ES-I3 (cell line): ENCODE measurements at regions not wholly inside any gene's neighbourhood (a gene's known extent, or its start where the extent isn't known, plus 50 kb on each side); places are given as distances from the start of the nearest gene placed in this dataset.

Experiments used
- H3K36me3 ChIP-seq: 2 replicates; pipeline ENCODE4 v1.6.1; 2013; ENCODE audit warnings: mild to moderate bottlenecking, low read length, control low read depth, moderate library complexity; ENCODE audit not compliant: insufficient read depth
- H3K4me1 ChIP-seq: 2 replicates; pipeline ENCODE4 v1.6.1; 2013; ENCODE audit warnings: mild to moderate bottlenecking, control low read depth, low read length; ENCODE audit not compliant: insufficient read depth
- H3K9ac ChIP-seq: 2 replicates; pipeline ENCODE4 v1.6.1; 2013; ENCODE audit warnings: low read depth, mild to moderate bottlenecking, low read length, moderate library complexity
- H3K9me3 ChIP-seq: 2 replicates; pipeline ENCODE4 v1.6.1; 2013; ENCODE audit warnings: mild to moderate bottlenecking, low read length, moderate library complexity; ENCODE audit not compliant: control insufficient read depth, insufficient read depth

DNA sequence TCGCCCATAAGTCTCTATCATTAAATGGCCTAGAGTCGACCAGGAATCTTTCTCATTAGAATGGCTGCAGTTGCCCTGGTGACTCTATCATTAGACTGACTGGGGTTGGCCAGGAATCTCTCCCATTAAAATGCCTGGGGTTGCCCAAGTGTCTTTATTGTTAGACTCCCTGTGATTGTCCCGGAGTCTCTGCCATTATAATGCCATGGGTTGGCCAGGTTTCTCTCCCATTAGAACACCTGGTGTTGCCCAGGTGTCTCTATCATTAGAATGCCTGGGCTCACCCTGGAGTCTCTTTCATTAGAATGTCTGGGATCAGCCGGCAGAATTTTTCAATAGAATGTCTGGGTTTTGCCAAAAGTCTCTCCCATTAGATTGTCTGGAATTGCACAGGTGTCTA is 1459.3 kb downstream of the UQCRFS1 start:
- no peak overlapping the region for H3K9ac ChIP-seq
- H3K36me3 ChIP-seq, result no peaks in the 10 kb centered on the region

DNA sequence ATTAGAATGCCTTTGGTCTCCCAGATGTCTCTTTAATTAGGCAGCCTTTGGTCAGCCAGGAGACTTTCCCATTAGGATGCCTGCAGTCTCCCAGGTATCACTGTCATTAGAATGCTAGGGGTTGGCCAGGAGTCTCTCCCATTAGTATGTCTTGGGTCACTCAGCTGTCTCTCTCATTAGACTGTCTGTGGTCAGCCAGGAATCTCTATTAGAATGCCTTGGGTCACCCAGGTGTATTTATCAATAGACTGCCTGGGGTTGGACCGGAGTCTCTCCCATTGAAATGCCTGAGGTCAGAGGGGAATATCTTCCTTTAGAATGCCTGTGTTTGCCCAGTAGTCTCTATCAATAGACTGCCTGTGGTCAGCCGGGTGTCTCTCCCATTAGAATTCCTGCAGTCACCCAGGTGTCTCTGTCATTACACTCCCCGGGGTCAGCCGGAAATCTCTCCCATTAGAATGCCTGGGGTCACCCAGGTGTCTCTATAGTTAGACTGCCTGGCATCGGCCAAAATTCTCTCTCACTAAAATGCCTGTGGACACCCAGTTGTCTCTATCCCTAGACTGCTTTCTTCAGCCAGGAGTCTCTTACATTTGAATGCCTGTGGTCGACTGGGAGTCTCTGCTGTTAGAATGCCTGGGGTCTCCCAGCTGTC is 1460.3 kb downstream of the UQCRFS1 start:
- no peaks in the 10 kb centered on the region for H3K36me3 ChIP-seq
- no peaks in the 10 kb centered on the region for H3K4me1 ChIP-seq
- H3K9ac ChIP-seq, result no peak overlapping the region
- no peaks in the 10 kb centered on the region for H3K9me3 ChIP-seq

More for the DNA sequence above, 1459.3 kb downstream of the UQCRFS1 start:
- no peaks in the 10 kb centered on the region for H3K9me3 ChIP-seq
- no peaks in the 10 kb centered on the region for H3K4me1 ChIP-seq

DNA sequence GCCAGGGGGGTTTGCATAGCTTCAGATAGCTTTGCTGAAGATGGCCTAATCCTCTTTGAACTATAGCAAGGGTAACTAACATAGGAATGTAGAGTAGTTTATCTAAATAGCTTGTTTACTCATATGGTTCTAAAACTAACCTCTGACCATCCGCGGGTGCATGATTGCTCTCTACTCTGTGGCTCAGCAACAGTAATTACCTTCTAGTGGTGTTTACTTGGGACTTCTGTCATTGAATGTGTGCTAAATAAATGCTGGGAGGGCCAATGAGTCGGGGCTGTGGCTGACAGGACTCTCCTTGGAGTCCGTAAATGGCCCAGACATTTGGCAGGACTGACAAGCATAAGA is 1461.9 kb downstream of the UQCRFS1 start:
- Histone ChIP-seq H3K9ac (no peak overlapping the region), H3K4me1 (no peaks in the 10 kb centered on the region), H3K36me3 (no peaks in the 10 kb centered on the region), H3K9me3 (no peaks in the 10 kb centered on the region)

DNA sequence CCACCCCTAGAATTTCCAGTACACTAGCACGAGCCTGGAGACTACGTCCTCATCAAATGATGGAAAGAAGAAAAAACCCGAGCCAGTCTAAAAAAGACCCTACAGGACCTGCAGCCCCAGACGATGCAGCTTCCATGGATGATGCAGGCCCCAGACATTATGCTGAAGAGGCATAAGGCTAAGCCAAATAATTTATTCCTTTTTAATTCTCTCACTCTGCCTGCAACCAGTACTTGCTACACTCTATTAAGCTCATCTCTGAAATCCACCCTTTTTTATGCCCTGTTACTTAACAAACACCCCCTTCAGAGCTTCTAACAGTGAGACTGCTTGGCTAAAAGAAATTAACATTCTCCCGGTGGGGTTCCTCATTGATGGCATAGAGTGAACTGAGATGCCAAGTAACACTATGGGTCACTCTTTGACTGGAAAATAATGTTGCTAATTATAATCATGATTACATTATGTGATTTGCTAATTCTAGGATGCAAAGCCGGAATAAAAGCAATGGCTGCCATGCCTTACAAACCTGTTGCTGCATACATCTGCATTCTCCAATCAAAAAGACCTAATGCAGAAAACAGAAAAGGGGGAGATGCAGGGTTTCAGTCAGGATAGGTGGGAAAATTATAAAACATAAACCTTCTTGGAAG is 1462.4 kb downstream of the UQCRFS1 start:
- Histone ChIP-seq H3K36me3 (no peaks in the 10 kb centered on the region), H3K9ac (no peak overlapping the region), H3K4me1 (no peaks in the 10 kb centered on the region), H3K9me3 (no peaks in the 10 kb centered on the region)

DNA sequence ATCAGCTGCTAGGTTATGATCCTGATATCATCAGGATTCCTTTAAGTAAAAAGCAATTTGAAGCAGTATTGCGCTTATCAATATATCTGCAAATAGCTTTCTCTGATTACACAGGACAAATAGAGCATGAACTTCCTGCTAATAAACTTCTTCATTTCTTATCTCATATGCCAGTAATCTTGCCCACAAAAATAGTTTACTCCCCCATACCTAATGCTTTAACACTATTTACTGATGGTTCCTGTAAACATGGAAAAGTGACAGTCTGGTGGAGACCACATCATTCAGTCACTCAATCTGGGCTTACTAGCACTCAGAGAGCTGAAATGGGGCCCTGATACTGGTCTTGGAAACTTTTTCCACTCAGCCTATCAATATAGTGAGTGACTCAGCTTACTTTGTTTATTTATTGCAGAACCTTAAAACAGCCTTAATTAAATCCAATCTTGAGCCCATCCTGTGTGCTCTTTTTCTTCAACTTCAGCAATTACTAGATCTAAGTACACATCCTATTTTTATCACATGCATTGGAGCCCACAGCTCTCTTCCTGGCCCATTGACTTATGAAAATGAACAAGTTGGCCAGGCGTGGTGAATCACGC is 1464.3 kb downstream of the UQCRFS1 start:
- Histone ChIP-seq H3K36me3 (no peaks in the 10 kb centered on the region), H3K4me1 (no peaks in the 10 kb centered on the region), H3K9me3 (no peaks in the 10 kb centered on the region)

DNA sequence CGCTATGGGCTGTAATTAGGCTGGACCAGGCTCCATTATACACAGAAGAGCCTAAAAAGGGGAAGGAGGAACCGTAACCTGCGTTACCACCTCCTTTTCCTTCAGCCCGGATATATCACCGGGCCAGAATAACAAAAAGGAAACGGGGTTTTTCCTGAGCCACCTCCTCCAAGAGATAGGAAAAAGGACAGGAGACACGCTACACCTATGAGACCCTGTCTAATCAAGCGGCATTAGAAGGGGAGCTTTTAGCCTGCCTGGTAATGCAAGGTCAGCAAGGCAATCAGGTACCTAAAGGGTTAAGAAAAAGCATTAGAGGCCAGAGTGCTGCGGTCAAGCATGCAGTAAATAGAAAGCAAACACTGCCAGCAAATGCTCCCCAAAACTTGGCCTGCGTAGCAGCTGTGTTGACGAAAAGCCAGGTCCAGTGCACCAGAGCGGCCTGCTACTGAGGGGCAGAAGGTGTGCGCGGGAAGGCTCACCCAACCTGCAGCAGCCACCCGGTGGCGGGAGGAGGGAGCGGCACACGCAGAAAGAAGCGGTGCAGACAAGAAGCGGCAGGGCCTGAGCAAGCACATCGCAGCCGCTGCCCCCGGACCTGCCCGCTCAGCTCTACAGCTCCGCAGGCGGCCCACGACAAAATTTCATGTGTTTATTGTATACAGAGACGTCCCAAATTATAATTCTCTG is 1466.1 kb downstream of the UQCRFS1 start:
- Histone ChIP-seq H3K36me3 (no peaks in the 10 kb centered on the region), H3K9ac (0 out of 2 replicates have a peak overlapping the region, but pooled peaks have one; percentile 3), H3K9me3 (no peaks in the 10 kb centered on the region), H3K4me1 (no peaks in the 10 kb centered on the region)

More for the DNA sequence above, 1464.3 kb downstream of the UQCRFS1 start:
- H3K9ac ChIP-seq, result no peak overlapping the region

DNA sequence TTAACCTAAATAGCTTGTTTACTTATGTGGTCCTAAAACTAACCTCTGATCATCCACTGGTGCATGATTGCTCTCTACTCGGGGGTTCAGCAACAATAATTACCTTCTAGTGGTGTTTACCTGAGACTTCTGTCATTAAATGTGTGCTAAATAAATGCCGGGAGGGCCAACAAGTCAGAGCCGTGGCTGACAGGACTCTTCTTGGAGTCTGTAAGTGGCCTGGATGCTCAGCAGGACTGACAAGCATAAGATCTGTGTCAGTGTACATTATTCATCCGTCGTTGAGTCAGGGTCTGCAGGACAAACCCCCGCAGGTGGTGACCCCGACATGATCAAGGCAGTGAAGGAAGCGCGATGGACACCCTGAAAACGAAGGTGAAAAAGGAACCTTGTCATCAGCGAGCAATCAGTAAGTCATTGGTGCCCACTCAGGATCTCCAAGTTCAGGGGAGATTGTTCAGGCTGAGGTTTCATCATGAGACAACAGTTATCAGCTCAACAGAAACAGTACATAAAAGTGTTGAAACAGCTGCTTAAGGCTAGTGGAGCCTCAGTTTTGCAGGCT is 1466.9 kb downstream of the UQCRFS1 start:
- Histone ChIP-seq H3K9ac (no peak overlapping the region), H3K9me3 (no peaks in the 10 kb centered on the region), H3K4me1 (no peaks in the 10 kb centered on the region), H3K36me3 (no peaks in the 10 kb centered on the region)

DNA sequence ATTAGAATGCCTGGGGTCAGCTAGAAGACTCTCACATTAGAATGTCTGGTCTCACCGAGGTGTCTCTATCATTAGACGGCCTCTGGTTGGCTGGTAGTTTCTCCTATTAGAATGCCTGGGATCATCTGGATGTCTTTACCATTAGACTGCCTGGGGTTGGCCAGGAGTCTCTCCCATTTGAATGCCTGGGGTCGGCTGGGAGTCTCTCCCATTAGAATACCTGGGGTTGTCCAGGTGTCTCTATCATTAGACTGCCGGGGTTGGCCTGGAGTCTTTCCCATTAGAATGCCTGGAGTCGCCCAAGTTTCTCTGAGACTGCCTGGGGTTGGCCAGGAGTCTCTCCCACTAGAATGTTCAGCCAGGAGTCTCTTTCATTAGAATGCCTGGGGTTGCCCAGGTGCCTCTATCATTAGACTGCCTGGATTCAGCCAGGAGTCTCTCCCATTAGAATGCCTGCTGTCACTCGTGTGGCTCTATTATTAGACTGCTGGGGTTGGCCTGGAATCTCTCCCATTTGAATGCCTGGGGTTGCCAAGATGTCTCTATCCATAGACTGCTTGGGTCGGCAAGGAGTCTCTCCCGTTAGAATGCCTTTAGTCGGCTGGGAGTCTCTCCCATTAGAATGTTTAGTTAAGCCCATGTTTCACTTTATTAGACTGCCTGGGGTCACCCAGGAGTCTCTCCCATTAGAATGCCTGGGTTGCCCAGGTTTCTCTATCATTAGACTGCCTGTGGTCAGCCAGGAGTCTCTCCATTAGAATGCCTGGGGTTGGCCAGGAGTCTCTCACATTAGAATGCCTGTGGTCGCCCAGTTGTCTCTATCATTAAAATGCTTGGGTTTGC is 1467.8 kb downstream of the UQCRFS1 start:
- H3K4me1 ChIP-seq, result no peaks in the 10 kb centered on the region
- no peaks in the 10 kb centered on the region for H3K36me3 ChIP-seq
- no peak overlapping the region for H3K9ac ChIP-seq
- no peaks in the 10 kb centered on the region for H3K9me3 ChIP-seq

DNA sequence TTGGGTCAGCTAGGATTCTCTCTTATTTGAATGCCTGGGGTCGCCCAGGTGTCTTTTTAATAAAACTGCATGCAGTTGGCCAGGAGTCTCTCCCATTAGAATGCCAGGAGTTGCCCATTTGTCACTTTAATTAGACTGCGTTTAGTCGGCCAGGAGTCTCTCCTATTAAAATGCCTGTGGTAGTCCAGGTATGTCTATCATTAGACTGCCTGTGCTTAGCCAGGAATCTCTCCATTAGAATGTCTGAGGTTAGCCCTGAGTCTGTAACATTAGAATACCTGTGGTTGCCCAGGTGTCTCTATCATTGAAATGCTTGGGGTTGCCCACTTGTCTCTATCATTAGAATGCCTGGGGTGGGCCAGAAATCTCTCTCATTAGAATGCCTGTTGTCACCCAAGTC is 1470.9 kb downstream of the UQCRFS1 start:
- H3K9me3 ChIP-seq, result no peaks in the 10 kb centered on the region
- H3K36me3 ChIP-seq, result no peaks in the 10 kb centered on the region
- H3K4me1 ChIP-seq, result no peaks in the 10 kb centered on the region
- H3K9ac ChIP-seq, result no peak overlapping the region

DNA sequence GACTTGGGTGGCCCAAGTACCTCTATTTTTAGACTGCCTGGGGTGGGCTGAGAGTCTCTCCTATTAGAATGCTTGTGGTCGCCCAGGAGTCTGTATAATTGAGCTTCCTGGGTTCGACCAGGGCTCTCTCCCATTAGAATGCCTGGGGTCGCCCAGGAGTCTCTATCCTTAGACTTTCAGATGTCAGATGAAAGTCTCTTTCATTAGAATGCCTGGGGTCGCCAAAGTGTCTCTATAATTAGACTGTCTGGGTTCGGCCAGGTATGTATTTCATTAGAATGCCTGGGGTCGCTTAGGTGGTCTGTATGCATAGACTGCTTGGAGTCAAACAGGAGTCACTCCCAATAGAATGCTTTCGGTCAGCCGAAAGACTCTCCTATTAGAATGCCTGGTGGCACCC is 1471.7 kb downstream of the UQCRFS1 start:
- H3K36me3 ChIP-seq, result no peaks in the 10 kb centered on the region
- H3K4me1 ChIP-seq, result no peaks in the 10 kb centered on the region
- no peak overlapping the region for H3K9ac ChIP-seq
- H3K9me3 ChIP-seq, result no peaks in the 10 kb centered on the region

DNA sequence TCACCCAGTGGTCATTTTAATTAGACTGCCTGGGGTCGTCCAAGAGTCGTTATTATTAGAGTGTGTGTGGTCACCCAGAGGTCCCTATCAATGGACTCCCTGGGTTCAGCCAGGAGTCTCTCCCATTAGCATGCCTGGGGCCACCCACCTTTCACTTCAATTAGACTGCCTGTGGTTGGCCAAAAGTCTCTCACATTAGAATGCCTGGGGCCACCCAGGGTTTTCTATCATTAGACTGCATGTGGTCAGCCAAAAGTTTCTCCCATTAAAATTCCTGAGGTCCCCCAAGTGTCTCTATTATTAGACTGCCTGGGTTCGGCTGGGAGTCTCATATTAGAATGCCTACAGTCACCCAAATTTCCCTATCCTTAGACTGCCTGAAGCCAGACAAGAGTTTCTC is 1472.6 kb downstream of the UQCRFS1 start:
- Histone ChIP-seq H3K36me3 (no peaks in the 10 kb centered on the region), H3K9ac (no peak overlapping the region), H3K9me3 (no peaks in the 10 kb centered on the region), H3K4me1 (no peaks in the 10 kb centered on the region)

DNA sequence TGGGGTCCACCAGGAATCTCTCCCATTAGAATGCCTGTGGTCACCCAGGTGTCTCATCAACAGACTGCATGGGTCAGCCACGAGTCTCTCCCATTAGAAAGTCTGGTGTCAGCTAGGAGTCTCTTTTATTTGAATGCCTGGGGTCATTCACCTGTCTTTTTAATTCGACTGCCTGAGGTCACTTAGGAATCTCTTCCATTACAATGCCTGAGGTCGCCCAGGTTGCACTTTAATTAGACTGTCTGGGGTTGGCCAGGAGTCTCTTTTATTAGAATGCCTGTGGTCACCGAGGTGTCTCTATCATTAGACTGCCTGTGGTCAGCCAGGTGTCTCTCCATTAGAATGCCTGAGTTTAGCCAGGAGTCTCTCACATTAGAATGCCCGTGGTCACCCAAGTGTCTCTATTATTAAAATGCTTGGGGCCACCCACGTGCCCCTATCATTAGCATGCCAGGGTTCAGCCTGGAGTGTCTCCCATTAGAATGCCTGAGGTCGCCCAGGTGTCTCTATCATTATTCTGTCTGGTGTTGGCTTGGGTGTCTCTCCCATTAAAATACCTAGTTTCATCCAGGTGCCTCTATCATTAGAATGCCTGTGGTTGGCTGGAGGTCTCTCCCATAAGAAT is 1474.3 kb downstream of the UQCRFS1 start:
- Histone ChIP-seq H3K4me1 (no peaks in the 10 kb centered on the region), H3K9me3 (no peaks in the 10 kb centered on the region), H3K9ac (no peak overlapping the region), H3K36me3 (no peaks in the 10 kb centered on the region)

DNA sequence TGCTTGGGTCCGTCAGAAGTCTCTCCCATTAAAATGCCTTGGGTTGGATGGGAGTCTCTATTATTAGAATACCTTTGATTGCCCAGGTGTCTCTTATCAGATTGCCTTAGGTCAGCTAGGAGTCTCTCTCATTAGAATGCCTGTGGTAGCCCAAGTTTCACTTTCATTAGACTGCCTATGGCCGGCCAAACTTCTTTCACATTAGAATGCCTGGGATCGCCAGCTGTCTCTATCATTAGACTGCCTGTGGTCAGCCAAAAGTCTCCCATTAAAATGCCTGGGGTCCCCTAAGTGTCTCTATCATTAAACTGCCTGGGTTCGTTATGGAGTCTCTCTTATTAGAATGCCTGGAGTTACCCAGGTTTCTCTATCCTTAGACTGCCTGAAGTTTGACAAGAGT is 1476.7 kb downstream of the UQCRFS1 start:
- H3K9me3 ChIP-seq, result peaks cover 3% of the 10 kb centered on the region; the same call in 1 of the 2 replicates
- no peaks in the 10 kb centered on the region for H3K4me1 ChIP-seq
- H3K36me3 ChIP-seq, result no peaks in the 10 kb centered on the region; the same call in 1 of the 2 replicates
- no peak overlapping the region for H3K9ac ChIP-seq
